NCI-H510A (cell line): ENCODE measurements at regions not wholly inside any gene's neighbourhood (a gene's known extent, or its start where the extent isn't known, plus 50 kb on each side); places are given as distances from the start of the nearest gene placed in this dataset.
"Not testable (repeated sequence)": the region's sequence is repeated elsewhere in the genome, so short reads cannot be mapped to it uniquely, and the experiment has no call there.

Source experiments
- DNase-seq: peaks from one replicate; lab custom pipeline; 2025; lab: John Stamatoyannopoulos, UW

- DNase-seq: peak; percentile 2
Measured at GRCh38 chr12:87332987-87333726, 696.0 kb downstream of the C12orf50 start.

- DNase-seq: not testable (repeated sequence)
Measured at GRCh38 chr12:87330071-87330555, 699.1 kb downstream of the C12orf50 start.

- DNase-seq: no peak
Measured at GRCh38 chr12:87329076-87329863, 699.9 kb downstream of the C12orf50 start.

- no peak for DNase-seq
Measured at GRCh38 chr12:87323369-87323768, 705.8 kb downstream of the C12orf50 start.

- no peak for DNase-seq
Measured at GRCh38 chr12:87320724-87321123, 708.5 kb downstream of the C12orf50 start.

GRCh38 chr12:87317302-87317701 is 711.9 kb downstream of the C12orf50 start:
- no peak for DNase-seq

- no peak for DNase-seq
Measured at GRCh38 chr12:87311206-87311605, 718.0 kb downstream of the C12orf50 start.

GRCh38 chr12:87310126-87310525 is 719.1 kb downstream of the C12orf50 start:
- no peak for DNase-seq

- DNase-seq: no peak
Measured at GRCh38 chr12:87305481-87305880, 723.7 kb downstream of the C12orf50 start.

GRCh38 chr12:87304406-87304805 is 724.8 kb downstream of the C12orf50 start:
- DNase-seq: no peak

- DNase-seq: no peak
Measured at GRCh38 chr12:87303396-87304012, 725.7 kb downstream of the C12orf50 start.

GRCh38 chr12:87302126-87302745 is 727.0 kb downstream of the C12orf50 start:
- no peak for DNase-seq

- DNase-seq: no peak
Measured at GRCh38 chr12:87290505-87290904, 738.7 kb downstream of the C12orf50 start.

GRCh38 chr12:87283886-87284285 is 745.3 kb downstream of the C12orf50 start:
- DNase-seq: no peak

- no peak for DNase-seq
Measured at GRCh38 chr12:87283111-87283510, 746.1 kb downstream of the C12orf50 start.

GRCh38 chr12:87280893-87281292 is 748.3 kb downstream of the C12orf50 start:
- DNase-seq: no peak

GRCh38 chr12:87280356-87280755 is 748.8 kb downstream of the C12orf50 start:
- DNase-seq: no peak

GRCh38 chr12:87274594-87275245 is 754.5 kb downstream of the C12orf50 start:
- no peak for DNase-seq

- DNase-seq: no peak
Measured at GRCh38 chr12:87272851-87273250, 756.4 kb downstream of the C12orf50 start.

- no peak for DNase-seq
Measured at GRCh38 chr12:87270919-87271318, 758.3 kb downstream of the C12orf50 start.

GRCh38 chr12:87266305-87266704 is 762.9 kb downstream of the C12orf50 start:
- DNase-seq: no peak

- no peak for DNase-seq
Measured at GRCh38 chr12:87259391-87259790, 769.8 kb downstream of the C12orf50 start.
